ENCODE measurements at regions not wholly inside any gene's neighbourhood (a gene's known extent, or its start where the extent isn't known, plus 50 kb on each side); places are given as distances from the start of the nearest gene placed in this dataset.
"Not testable (repeated sequence)": the region's sequence is repeated elsewhere in the genome, so short reads cannot be mapped to it uniquely, and the experiment has no call there.

DNA sequence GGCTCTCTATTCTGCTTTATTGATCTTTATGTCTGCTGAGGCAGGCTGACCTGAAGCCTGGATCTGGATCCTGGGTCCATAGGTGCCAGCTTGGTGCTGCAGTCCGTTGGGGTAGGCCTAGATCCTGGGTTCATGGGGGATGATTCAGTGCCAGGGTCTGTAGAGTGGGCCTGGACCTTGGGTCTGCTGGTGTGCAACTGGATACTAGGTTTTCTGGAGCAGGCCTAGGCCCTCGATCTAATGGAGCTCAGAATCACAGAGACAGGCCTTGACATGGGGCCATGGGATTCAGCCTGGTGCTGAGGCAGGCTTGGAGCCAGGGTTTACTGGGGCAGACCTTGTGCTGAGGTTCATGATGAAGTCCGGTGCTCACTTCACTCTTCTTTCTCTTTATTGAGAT, 358.6 kb downstream of the TEX13C start:
- no peak for DNase-seq

DNA sequence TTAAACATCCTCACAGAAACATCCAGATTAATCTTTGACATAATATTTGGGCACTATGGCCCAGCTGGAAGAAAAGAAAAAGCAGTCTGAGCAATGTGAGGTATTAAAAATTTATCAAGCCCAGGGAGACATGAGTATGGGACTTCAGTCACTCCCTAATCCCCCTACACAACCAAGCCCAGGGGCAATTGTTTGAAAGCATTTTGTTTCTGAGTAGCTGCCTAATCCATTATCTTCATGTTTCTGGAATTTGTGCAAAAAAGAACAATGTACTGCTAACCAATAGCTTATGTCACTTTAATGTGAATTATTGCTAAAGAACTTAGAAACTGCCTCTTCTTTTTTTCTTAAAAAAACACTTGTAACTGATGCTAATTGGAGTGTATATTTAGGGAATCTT, 360.7 kb downstream of the TEX13C start:
- no peak for DNase-seq

DNA sequence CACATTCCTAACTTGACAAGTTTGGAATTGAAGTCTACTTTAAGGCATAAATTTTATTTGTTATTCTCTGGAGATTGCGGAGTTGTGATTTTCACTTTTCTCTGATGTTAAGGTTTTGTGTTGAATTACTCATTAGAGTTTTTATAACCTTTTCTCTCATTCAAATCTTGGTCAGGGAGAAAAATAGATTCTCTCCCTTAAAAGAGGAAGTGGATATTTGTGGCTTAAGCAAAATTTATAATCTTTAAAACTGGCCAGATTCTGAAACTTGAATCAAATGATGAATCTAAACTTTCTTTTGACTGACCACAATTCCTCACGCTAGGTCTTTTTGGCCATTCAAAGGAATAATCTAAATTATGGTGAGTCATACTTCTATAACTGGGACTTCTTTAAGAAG, 361.4 kb downstream of the TEX13C start:
- no peak for DNase-seq

GRCh38 chrX:125681507-125681906, 361.8 kb downstream of the TEX13C start:
- DNase-seq: no peak

DNA sequence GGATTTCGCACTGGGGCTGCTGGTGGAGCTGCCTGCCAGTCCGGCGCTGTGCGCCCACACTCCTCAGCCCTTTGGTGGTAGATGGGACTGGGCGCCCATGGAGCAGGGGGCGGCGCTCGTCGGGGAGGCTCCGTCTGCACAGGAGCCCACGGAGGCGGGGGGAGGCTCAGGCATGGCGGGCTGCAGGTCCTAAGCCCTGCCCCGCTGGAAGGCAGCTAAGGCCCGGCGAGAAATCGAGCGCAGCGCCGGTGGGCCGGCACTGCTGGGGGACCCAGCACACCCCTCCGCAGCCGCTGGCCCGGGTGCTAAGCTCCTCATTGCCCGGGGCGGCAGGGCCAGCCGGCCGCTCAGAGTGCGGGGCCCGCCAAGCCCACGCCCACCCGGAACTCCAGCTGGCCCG, 370.9 kb downstream of the TEX13C start:
- DNase-seq: not testable (repeated sequence)

GRCh38 chrX:125694171-125694570, 374.5 kb downstream of the TEX13C start:
- DNase-seq: no peak

- DNase-seq: no peak
Observed at GRCh38 chrX:125709074-125709473, 389.4 kb downstream of the TEX13C start.

GRCh38 chrX:125709532-125709931, 389.9 kb downstream of the TEX13C start:
- DNase-seq: no peak

DNA sequence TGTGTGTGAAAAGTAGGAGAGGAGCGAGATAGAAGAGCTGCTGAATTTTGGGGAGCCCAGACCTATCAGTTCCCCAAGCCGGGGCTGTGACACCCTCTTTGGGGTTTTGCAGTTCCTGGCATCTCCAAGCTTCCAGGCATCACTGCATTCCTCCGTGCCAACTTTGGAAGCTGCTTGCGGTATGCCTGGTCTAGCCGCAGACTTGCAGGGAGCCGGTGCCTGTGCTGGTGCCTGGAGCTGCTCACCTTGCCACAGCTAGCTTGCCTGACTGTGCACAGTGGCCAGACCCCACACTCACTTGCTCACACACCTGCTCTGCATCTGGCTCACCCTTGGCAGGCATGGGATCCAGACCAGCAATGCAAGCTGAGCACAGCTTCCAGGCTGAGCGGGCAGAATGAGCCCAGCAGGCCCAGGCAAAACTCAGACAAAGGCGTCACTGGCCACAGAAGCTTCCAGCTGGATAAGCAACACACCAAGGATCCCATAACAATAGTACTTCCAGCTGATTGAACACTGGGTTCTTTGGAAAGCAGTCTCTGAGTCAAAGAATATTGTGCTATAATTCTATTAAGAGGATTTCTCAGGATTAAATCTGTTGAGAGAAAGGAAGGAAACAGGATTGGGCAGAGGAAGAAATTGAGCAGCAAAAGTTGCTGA, 390.9 kb downstream of the TEX13C start:
- no peak for DNase-seq

- DNase-seq: no peak
Observed at GRCh38 chrX:125711103-125711502, 391.4 kb downstream of the TEX13C start.

DNA sequence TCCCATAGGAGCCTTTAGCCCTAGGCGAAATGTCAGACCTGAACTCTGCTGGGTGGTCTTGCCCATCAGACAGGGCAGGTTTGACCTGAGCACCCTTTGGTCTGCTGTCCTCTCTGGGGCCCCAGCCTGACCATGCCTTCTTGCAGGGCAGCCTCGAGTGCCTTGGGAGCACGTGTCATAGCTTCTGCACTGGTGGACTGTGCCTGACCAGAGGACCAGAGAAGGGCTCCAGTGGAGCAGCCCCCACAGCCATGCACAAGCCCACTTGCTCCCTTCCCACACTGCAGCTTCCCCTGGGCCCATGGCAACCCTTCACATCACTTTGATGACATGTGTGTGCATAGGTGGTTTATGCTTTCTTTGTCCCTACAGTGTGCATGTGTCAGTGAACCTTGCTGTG, 394.0 kb downstream of the TEX13C start:
- no peak for DNase-seq

DNA sequence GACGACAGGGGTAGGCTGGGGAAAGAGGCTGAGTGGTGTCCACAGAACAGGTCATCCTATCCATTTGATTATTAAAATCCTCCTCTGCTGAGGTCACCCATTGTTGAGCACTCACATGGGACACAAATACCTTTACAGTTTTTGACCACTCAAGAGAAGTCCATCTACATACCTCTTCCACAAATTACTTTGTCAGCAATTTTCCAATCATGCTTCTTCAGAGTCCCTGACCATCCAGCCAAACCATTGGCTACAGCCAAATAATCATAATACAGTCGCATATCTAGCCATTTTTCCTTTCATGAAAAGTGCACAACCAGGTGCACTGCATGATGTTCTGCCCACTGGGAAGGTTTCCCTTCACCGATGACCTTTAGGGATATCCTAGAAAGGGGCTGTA, 407.4 kb downstream of the TEX13C start:
- DNase-seq: no peak

DNA sequence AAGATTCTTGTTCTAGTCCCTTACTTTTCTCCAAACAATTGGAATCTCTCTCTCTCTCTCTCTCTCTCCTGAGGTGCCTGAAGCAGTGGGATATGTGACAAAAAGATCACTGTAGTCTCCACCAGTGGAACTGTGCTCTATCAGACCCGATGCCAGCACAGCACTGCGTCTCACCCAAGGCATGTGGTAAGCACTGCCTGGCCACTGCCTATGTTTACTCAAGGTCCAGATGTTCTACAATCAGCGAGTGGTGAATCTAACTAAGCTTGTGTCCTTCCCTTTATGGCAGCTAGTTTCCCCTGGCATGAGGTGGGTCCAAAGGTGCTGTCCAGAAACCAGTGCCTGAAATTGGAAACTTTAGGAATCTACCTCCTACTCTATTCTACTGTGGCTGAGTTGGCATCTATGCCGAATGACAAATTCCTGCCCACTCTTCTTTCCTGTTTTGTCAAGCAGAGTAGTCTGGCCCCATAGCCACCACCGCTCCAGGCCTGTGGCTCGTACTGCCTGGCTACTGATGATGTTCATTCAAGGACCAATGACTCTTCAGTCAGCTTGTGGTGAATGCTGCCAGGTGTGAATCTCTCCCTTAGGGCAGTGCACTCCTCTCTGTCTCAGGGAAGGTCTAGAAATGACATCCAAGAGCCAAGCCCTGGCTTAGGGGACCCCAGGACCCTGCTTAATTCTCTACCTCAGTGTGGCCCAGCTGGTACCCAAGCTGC, 416.5 kb downstream of the TEX13C start:
- DNase-seq: no peak

DNA sequence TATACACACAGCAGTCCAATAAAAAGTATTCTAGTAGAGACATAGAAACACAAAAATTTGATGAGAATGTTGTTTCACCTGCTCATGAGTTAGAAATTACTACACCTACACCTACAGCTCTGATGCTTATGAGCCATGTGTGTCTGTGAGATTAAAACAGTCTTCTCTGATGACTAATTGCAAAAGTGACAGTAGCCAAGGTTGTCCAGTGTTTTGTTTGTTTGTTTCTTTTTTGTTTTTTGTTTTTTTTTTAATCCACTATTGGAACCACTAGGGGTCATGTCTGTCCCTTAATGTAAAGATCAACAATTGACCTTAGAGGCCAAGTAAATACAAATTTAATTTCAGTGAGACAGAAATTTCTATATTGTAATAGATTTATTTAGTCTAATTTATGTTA, 423.1 kb downstream of the TEX13C start:
- DNase-seq: no peak

DNA sequence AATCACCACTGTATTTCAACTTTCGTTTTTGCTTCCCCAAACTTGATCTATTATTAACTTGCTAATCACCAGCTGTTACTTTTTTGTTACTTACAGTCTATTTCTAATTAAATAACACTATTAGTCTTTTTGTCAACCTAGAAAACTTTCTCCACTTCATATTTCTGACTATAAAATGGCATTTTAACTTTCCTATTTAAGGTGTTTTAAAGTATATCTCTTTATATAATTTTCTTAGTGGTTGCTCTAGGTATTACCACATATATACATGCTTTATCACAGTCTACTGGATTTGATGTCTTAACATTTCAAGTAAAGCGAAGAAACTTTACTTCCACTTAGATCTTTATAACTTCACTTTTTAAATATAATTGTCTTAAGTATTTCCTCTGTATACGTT, 421.2 kb downstream of the DCAF12L2 start:
- no peak for DNase-seq

DNA sequence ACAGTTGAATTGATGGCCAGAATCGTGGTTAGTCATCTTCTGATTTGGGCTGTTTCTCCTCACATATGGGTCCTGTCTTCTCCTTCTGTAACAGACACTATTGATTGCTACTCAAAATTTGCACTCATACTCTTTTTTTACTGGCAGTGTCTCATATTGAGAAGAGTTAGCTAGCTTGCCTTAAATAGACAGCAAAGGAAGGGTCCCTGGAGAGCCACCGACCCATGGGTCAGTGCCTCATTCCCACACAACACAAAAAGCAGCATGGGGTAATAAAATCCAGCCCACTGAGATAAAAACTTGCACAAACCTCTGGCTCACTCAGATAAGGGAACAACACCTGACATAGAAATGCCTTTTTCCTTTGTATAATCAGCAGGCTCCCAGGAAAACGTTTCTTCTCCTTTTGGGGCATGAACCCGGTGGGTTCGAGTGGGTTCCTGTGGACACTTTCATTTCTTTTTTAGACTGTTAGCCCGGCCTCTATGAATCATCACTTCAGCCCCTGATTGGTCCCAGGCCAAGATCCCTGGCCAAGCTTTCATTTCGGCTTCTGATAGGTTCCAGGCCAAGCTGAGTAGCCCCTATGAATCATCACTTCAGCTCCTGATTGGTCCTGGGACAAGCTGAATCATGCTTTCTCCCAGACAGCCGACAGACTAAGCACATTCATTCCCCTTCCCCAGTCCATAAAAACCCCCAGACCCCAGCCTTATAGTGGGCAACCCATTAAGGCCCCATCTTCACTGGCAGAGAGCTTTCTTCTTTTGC, 408.1 kb downstream of the DCAF12L2 start:
- no peak for DNase-seq

DNA sequence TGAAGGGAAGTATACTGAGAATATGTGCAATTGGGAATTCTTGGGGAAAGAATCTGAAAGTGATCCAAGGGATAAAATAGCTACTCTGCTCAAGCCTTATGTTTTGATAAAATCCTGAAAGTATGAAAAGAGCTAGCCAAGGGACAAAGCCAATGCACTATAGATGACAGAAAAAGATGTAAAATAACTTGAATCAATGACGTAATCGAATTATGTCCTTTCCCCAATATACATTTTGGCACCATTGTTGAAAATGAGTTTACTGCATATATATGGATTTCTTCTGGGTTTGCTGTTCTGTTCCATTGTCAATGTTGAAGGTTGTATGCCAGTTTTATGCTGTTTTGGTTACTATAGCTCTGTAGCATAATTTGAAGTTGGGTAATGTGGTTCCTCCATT, 407.3 kb downstream of the DCAF12L2 start:
- DNase-seq: no peak

GRCh38 chrX:125762954-125763353, 403.1 kb downstream of the DCAF12L2 start:
- DNase-seq: no peak

DNA sequence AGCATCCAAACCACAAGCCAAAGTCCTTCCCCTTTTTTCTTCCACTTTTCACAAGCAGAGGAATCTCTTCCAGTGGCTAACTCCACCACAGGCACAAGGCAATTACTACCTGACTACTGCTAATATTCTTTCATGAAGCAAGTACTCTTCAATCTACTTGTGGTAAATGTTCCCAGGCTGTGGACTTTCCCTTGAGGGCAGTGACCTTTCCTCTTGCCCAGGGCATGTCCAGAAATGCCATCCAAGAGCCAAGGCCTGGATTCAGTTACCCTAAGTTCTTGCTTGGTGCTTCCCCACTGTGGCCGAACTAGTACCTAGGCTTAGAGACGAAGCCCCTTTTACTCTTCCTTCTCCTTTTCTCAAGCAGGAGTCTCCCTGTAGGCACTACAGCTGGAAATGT, 400.7 kb downstream of the DCAF12L2 start:
- DNase-seq: no peak

- no peak for DNase-seq
Observed at GRCh38 chrX:125769628-125770027, 396.5 kb downstream of the DCAF12L2 start.

GRCh38 chrX:125778261-125778660, 387.8 kb downstream of the DCAF12L2 start:
- DNase-seq: no peak

- no peak for DNase-seq
Observed at GRCh38 chrX:125782184-125782583, 383.9 kb downstream of the DCAF12L2 start.

DNA sequence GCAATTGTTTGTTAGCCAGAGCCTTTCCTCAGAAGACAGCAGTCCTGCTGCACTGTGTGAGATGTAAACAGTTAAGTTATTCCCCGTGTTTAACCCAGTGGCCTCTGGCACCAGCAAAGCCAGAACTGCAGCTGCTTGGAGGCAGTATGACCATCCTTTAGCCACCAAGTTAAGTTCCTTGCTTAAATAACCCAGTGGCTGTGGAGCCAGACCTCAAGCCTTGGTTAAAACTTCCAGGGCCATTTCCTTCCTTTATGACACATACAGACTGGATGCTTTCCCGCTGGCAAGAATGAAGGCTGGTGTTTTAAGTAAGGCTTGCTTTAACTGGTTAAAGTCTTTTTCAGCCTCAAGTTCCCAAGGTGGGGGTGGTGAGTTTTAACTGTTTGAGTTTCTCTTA, 379.8 kb downstream of the DCAF12L2 start:
- no peak for DNase-seq

Measured in amygdala (tissue), 56 donors.